GM12891 (cell line): ENCODE measurements at regions not wholly inside any gene's neighbourhood (a gene's known extent, or its start where the extent isn't known, plus 50 kb on each side); places are given as distances from the start of the nearest gene placed in this dataset.

Source experiments
- POLR2A ChIP-seq: IDR thresholded peaks from 2 replicates; pipeline ENCODE4 v1.6.1; 2011; ENCODE audit warnings: low read depth, low read length, control low read depth
- POLR2AphosphoS5 ChIP-seq: IDR thresholded peaks from 2 replicates; pipeline ENCODE4 v1.6.1; 2011; ENCODE audit warnings: low read depth, low read length, control low read depth
- SPI1 ChIP-seq: IDR thresholded peaks from 2 replicates; pipeline ENCODE4 v1.6.1; 2011; ENCODE audit warnings: low read depth, low read length, control low read depth
- TAF1 ChIP-seq: IDR thresholded peaks from 2 replicates; pipeline ENCODE4 v1.6.1; 2011; ENCODE audit warnings: low read depth, low read length, control low read depth

GRCh38 chr2:167602122-167602521, 645.3 kb downstream of the STK39 start:
- no peak for TF ChIP-seq TAF1
- TF ChIP-seq POLR2A = no peak
- no peak for TF ChIP-seq SPI1
- TF ChIP-seq POLR2AphosphoS5 = no peak
